Spleen (tissue), 7 donors: ENCODE measurements at regions not wholly inside any gene's neighbourhood (a gene's known extent, or its start where the extent isn't known, plus 50 kb on each side); places are given as distances from the start of the nearest gene placed in this dataset.

Experiments used
- CTCF ChIP-seq, 11 experiments: fragments of 200-600 bp in 7 of 11; fragments of 450-650 bp in 4 of 11; sonication (generic) in 4 of 11; IDR thresholded peaks in 8 of 11; conservative IDR thresholded peaks in 3 of 11; 1 replicate in 7 of 11; 2 replicates in 4 of 11; pipeline versions ENCODE4 v1.4.0 to v1.8.0; 2016 to 2021; ENCODE audit warnings: antibody characterized with exemption in 11 of 11, inconsistent platforms in 4 of 11, mild to moderate bottlenecking in 1 of 11
- POLR2A ChIP-seq, 3 donors: fragments of 450-650 bp; IDR thresholded peaks; one replicate each; pipeline ENCODE4 v1.5.1; 2017; ENCODE audit warnings: antibody characterized with exemption in 3 of 3, mild to moderate bottlenecking in 1 of 3
- donor health status: DM: no; HTN: no; CAD: no; lungs with moderate emphysema.
- donor health status: DM: no; HTN: no; CAD: no.
- donor health status: DM: no; HTN: no; CAD: no.

GRCh38 chr6:85169189-85169588 lies 280.7 kb upstream of the NT5E start:
- TF ChIP-seq CTCF (IDR thresholded peaks at IDR 0.05 in 8 of 11, conservative IDR thresholded peaks at IDR 0.05 in 3 of 11), result no peak
- TF ChIP-seq POLR2A (IDR thresholded peaks at IDR 0.05), result no peak
